ENCODE measurements at regions not wholly inside any gene's neighbourhood (a gene's known extent, or its start where the extent isn't known, plus 50 kb on each side); places are given as distances from the start of the nearest gene placed in this dataset.

GRCh38 chr3:150183678-150184425 is 213.2 kb upstream of the PFN2 start:
- POLR2A ChIA-PET: no interaction called here
- no TSS peak for BruUV-seq (replicated peaks)
- TF ChIP-seq WRNIP1 (IDR thresholded peaks at IDR 0.05; ENCODE audit: borderline replicate concordance, low read depth, low read length): no peak
- no peak for TF ChIP-seq CBX3 (IDR thresholded peaks at IDR 0.05; ENCODE audit: borderline replicate concordance, low read depth)
- no peak for TF ChIP-seq FOXM1 (IDR thresholded peaks at IDR 0.05; ENCODE audit: low read depth, low read length)
- TF ChIP-seq HDGF (IDR thresholded peaks at IDR 0.05): no peak
- peak; percentile 76 for TF ChIP-seq ATF7 (IDR thresholded peaks at IDR 0.05; ENCODE audit: low read depth)
- TF ChIP-seq SPI1 (IDR thresholded peaks at IDR 0.05; ENCODE audit: borderline replicate concordance, insufficient read depth, low read depth, low read length): no peak
- no peak for TF ChIP-seq POLR2AphosphoS2 (IDR thresholded peaks at IDR 0.05; ENCODE audit: low read depth, low read length)
- no peak for TF ChIP-seq ZNF207 (IDR thresholded peaks at IDR 0.05; ENCODE audit: borderline replicate concordance)
- peak; percentile 94 for TF ChIP-seq SMC3 (IDR thresholded peaks at IDR 0.05; ENCODE audit: borderline replicate concordance, low read length)
- no peak for TF ChIP-seq CEBPZ (IDR thresholded peaks at IDR 0.05; ENCODE audit: low read depth, low read length)
- no peak for TF ChIP-seq POLR2A (IDR thresholded peaks at IDR 0.05; ENCODE audit: low read depth, low read length)
- no peak for TF ChIP-seq SMAD1 (IDR thresholded peaks at IDR 0.05; ENCODE audit: low read depth, partially characterized antibody)
- no peak for TF ChIP-seq CHD4 (IDR thresholded peaks at IDR 0.05)
- peak; percentile 38; the same call in 1 of the 2 replicates for TF ChIP-seq MXI1 (IDR thresholded peaks at IDR 0.05; ENCODE audit: low read depth, low read length)
- peak; percentile 70 to 81 (median 73) for TF ChIP-seq CTCF (IDR thresholded peaks at IDR 0.05 in 2 of 3, conservative IDR thresholded peaks at IDR 0.05 in 1 of 3; ENCODE audit: control insufficient read depth in 2 of 3, extremely low read depth in 1 of 3, insufficient read depth in 1 of 3, low read depth in 3 of 3, low read length in 3 of 3)
- no peak for TF ChIP-seq NR2C2 (IDR thresholded peaks at IDR 0.05; ENCODE audit: borderline replicate concordance, control insufficient read depth, insufficient read length, low read depth)
- no peak for TF ChIP-seq RUNX3 (IDR thresholded peaks at IDR 0.05; ENCODE audit: low read length)
- 0 out of 2 replicates have a peak, but pooled peaks have one; percentile 31 for TF ChIP-seq MLLT1 (IDR thresholded peaks at IDR 0.05)

More at GRCh38 chr3:150183678-150184425, 213.2 kb upstream of the PFN2 start:
- no peaks in the 10 kb centered on the region for H3K27me3 ChIP-seq (replicated peaks in 1 of 2; ENCODE audit: control insufficient read depth in 2 of 2, insufficient read depth in 2 of 2, low read length in 1 of 2)
- peak overlapping the region; percentile 81 for H2AFZ ChIP-seq (ENCODE audit: control insufficient read depth, low read depth, low read length)
- ChIA-PET RAD21 (ENCODE audit: unreplicated experiment) (interaction anchor here (0.6 to 3.2 kb wide), 31 partner anchors 10 to 418 kb away, joined by 3 to 111 read pairs (median 3); partner anchors contain the start of gene PFN2), CTCF (interaction anchor here (0.6 to 3.2 kb wide), 57 partner anchors 10 to 683 kb away, joined by 3 to 128 read pairs (median 4); partner anchors contain the start of gene PFN2), SMC1A (ENCODE audit: uncharacterized antibody, unreplicated experiment) (interaction anchor here (0.5 to 3.2 kb wide), 34 partner anchors 9 to 714 kb away, joined by 3 to 90 read pairs (median 5); partner anchors contain the start of gene PFN2)
- H4K20me1 ChIP-seq (ENCODE audit: control insufficient read depth, insufficient read depth): no peaks in the 10 kb centered on the region
- no peaks in the 10 kb centered on the region for H3K36me3 ChIP-seq (ENCODE audit: control insufficient read depth in 2 of 2, insufficient read depth in 2 of 2, low read length in 1 of 2)
- DNase-seq (ENCODE audit: low read depth, low spot score) (peak; percentile 37), FAIRE-seq (peak; percentile 87), ATAC-seq (peak; percentile 100)
- in situ Hi-C loops (cut with MboI): loop anchor here (5.0 to 25.0 kb wide), 2 partner anchors 217 to 672 kb away; no protein-coding TSS in a partner anchor
- no peaks in the 10 kb centered on the region for H3K4me1 ChIP-seq (ENCODE audit: control insufficient read depth, insufficient read depth, low read length)
- no peaks in the 10 kb centered on the region for H3K9me3 ChIP-seq (replicated peaks; ENCODE audit: control insufficient read depth, insufficient read depth, low read length)
- 19% methylated on average over 22 of the region's 22 CpGs for WGBS (ENCODE audit: insufficient coverage, insufficient replicate concordance, low lambda C conversion rate, missing lambda C conversion rate)
- intact Hi-C loops (cut with micrococcal nuclease; ENCODE audit: unreplicated experiment): loop anchor here (1.0 to 5.0 kb wide), 6 partner anchors 37 to 303 kb away; no protein-coding TSS in a partner anchor
- no peaks in the 10 kb centered on the region for H3K79me2 ChIP-seq (ENCODE audit: control insufficient read depth, insufficient read depth, low read length)
- no peak overlapping the region for H3K27ac ChIP-seq (ENCODE audit: control insufficient read depth, insufficient read depth)
- H3K9ac ChIP-seq (ENCODE audit: control insufficient read depth, insufficient read depth, low read length): peak overlapping the region; percentile 25; the same call in 1 of the 2 replicates
- H3K4me3 ChIP-seq: no peak overlapping the region
- H3K4me2 ChIP-seq (ENCODE audit: control insufficient read depth, insufficient read depth): peak overlapping the region; percentile 65
